Heart right ventricle (tissue), 16 donors: ENCODE measurements at regions not wholly inside any gene's neighbourhood (a gene's known extent, or its start where the extent isn't known, plus 50 kb on each side); places are given as distances from the start of the nearest gene placed in this dataset.
A peak's percentile ranks its signal among the peaks of the same experiment; 100 is the strongest.

Experiments used
- ATAC-seq, 8 donors: fragments of 200-7000 bp; cut with Tn5 transposase; one replicate each; pipeline ENCODE4 v1.9.1; 2020; ENCODE audit warnings: mild to moderate bottlenecking in 8 of 8, moderate library complexity in 8 of 8, moderate number of reproducible peaks in 1 of 8
- DNase-seq, 2 donors: peaks; one replicate each; pipeline ENCODE4 v3.0.0-alpha.2; 2020
- H3K27ac ChIP-seq, 10 donors: fragments of 200-600 bp; sonication (generic) in 2 of 10; one replicate each; pipeline versions ENCODE4 v1.5.0 to v1.8.0; 2020 to 2022; ENCODE audit warnings: mild to moderate bottlenecking in 3 of 10
- H3K27me3 ChIP-seq, 7 donors: fragments of 200-600 bp; one replicate each; pipeline ENCODE4 v1.8.0; 2021 to 2022; ENCODE audit warnings: mild to moderate bottlenecking in 2 of 7
- H3K36me3 ChIP-seq, 9 donors: fragments of 200-600 bp; sonication (generic) in 1 of 9; one replicate each; pipeline versions ENCODE4 v1.5.0 to v1.8.0; 2020 to 2022; ENCODE audit warnings: mild to moderate bottlenecking in 2 of 9
- H3K4me1 ChIP-seq, 9 donors: fragments of 200-600 bp; sonication (generic) in 1 of 9; one replicate each; pipeline versions ENCODE4 v1.5.0 to v1.8.0; 2020 to 2022; ENCODE audit warnings: mild to moderate bottlenecking in 4 of 9
- H3K4me3 ChIP-seq, 10 donors: fragments of 200-600 bp; sonication (generic) in 2 of 10; one replicate each; pipeline versions ENCODE4 v1.5.0 to v1.8.0; 2020 to 2022; ENCODE audit warnings: mild to moderate bottlenecking in 7 of 10, moderate library complexity in 2 of 10
- H3K9me3 ChIP-seq, 11 donors: fragments of 200-600 bp in 10 of 11; sonication (generic) in 2 of 11; one replicate each; pipeline versions ENCODE4 v1.5.0 to v1.8.0; 2013 to 2022; ENCODE audit warnings: mild to moderate bottlenecking in 2 of 11, control low read depth in 1 of 11, moderate library complexity in 1 of 11
- CTCF ChIP-seq, 9 donors: fragments of 200-600 bp; sonication (generic) in 2 of 9; IDR thresholded peaks; one replicate each; pipeline versions ENCODE4 v1.5.0 to v1.8.0; 2021 to 2022; ENCODE audit warnings: antibody characterized with exemption in 9 of 9, mild to moderate bottlenecking in 5 of 9, moderate library complexity in 1 of 9
- WGBS, 2 donors: extraction: QIAGEN DNeasy Blood & Tissue Kit; methylation state at CpG; one replicate each; pipeline ENCODE4 v1.1.7; 2013; ENCODE audit warnings: inconsistent platforms in 1 of 2; 5-methylcytosine and 5-hydroxymethylcytosine counted together
- intact Hi-C, 10 donors: fragments of 100-400 bp; cut with DNase I; formaldehyde crosslinking; loops; one replicate each; pipeline versions ENCODE4 v1.11.1 to v1.14.2; 2022
- donor health status: Arrhythmogenic right ventricular cardiomyopathy.
- donor health status: ischemic (EF 13 %, LVEDD 7.1; RV severe dilation, severe dysfunction).
- donor health status: healthy with polysubstance abuse.
- donor health status: DM: no; HTN: yes; CAD: no.
- donor health status: DM: no; HTN: no; CAD: no.
- donor health status: ischemic (EF 25% LVEDD 6.9; RV normal size, moderate dysfunction).
- donor health status: ischemic (EF 25% LVEDD 5.7; RV mildly dilated, moderate dysfunction).
- donor health status: healthy.
- donor health status: DM: yes; HTN: yes; CAD: no.
- donor health status: Ischemic cardiomyopathy.
- donor health status: ischemic (EF 35%, LVEDD 5.7; RV mildly dilated, moderate dysfunction).
- donor health status: nonischemic (EF 11% LVEDD 7.7; RV severe dilation, severe dysfunction).
- donor health status: DM: yes; HTN: yes; CAD: no.
- donor health status: PGD.
- donor health status: ischemic (EF 29% LVEDD 5.4; RV normal size, mild dysfunction).
- donor health status: nonischemic (EF 23%, LVEDD 6.1; RV moderate dilation, normal function).

- 81% methylated on average over 4 of the region's 4 CpGs for WGBS, 2 donors
These were observed 192.2 kb upstream of the HS6ST1 start for GRCh38 chr2:128510701-128511397.

GRCh38 chr2:128511731-128512378 is 193.2 kb upstream of the HS6ST1 start:
- no peak overlapping the region for H3K27ac ChIP-seq
- peaks cover 0 to 26% (median 0%) of the 10 kb centered on the region in 9 donors for H3K4me1 ChIP-seq
- H3K36me3 ChIP-seq: no peaks in the 10 kb centered on the region
- intact Hi-C loops: loop anchor here in 1 of 10 donors (10.0 kb wide), 1 partner anchor 327 kb away; no protein-coding TSS in a partner anchor
- no peaks in the 10 kb centered on the region for H3K27me3 ChIP-seq
- ATAC-seq: peak in 1 of 8 donors; percentile 43
- DNase-seq: no peak
- no peak for TF ChIP-seq CTCF (IDR thresholded peaks at IDR 0.05)
- H3K9me3 ChIP-seq: peaks cover 0 to 5% (median 0%) of the 10 kb centered on the region in 11 donors
- 90 to 94% methylated on average over 12 of the region's 12 CpGs for WGBS, 2 donors
- no peak overlapping the region for H3K4me3 ChIP-seq

More at GRCh38 chr2:128510701-128511397, 192.2 kb upstream of the HS6ST1 start:
- Histone ChIP-seq H3K4me3 (no peak overlapping the region), H3K36me3 (no peaks in the 10 kb centered on the region), H3K9me3 (peaks cover 0 to 5% (median 0%) of the 10 kb centered on the region in 11 donors), H3K27me3 (no peaks in the 10 kb centered on the region), H3K27ac (no peak overlapping the region), H3K4me1 (peaks cover 0 to 26% (median 3%) of the 10 kb centered on the region in 9 donors)
- no peak for TF ChIP-seq CTCF (IDR thresholded peaks at IDR 0.05)
- ATAC-seq (no peak), DNase-seq (no peak)
- intact Hi-C loops: loop anchor here in 1 of 10 donors (10.0 kb wide), 1 partner anchor 326 kb away; no protein-coding TSS in a partner anchor

- no peak for DNase-seq
- H3K4me1 ChIP-seq: peaks cover 0 to 26% (median 0%) of the 10 kb centered on the region in 9 donors
- intact Hi-C loops: loop anchor here in 1 of 10 donors (10.0 kb wide), 1 partner anchor 328 kb away; no protein-coding TSS in a partner anchor
- H3K9me3 ChIP-seq: peaks cover 0 to 5% (median 0%) of the 10 kb centered on the region in 11 donors
- 66 to 78% methylated on average over 9 of the region's 9 CpGs for WGBS, 2 donors
- no peaks in the 10 kb centered on the region for H3K27me3 ChIP-seq
- peak in 4 of 8 donors; percentile 33 to 73 (median 66) for ATAC-seq
- no peak overlapping the region for H3K27ac ChIP-seq
- no peak for TF ChIP-seq CTCF (IDR thresholded peaks at IDR 0.05)
- no peaks in the 10 kb centered on the region for H3K36me3 ChIP-seq
- no peak overlapping the region for H3K4me3 ChIP-seq
These were observed 193.9 kb upstream of the HS6ST1 start for GRCh38 chr2:128512379-128513115.
